Pancreas (tissue), 10 donors: ENCODE measurements at regions not wholly inside any gene's neighbourhood (a gene's known extent, or its start where the extent isn't known, plus 50 kb on each side); places are given as distances from the start of the nearest gene placed in this dataset.

ENCODE experiments used
- ATAC-seq, 4 donors: fragments of 200-7000 bp; cut with Tn5 transposase; one replicate each; pipeline versions ENCODE4 v1.8.0 to v1.9.1; 2020; ENCODE audit warnings: mild to moderate bottlenecking in 4 of 4, moderate library complexity in 4 of 4
- DNase-seq, 6 donors: peaks; one replicate each; pipeline ENCODE4 v3.0.0-alpha.2; 2020
- FAIRE-seq: peaks from 2 replicates; lab custom pipeline; 2012; peaks lifted over from hg19 to GRCh38; lab: Jason Lieb, UNC
- H3K27ac ChIP-seq, 4 donors: fragments of 200-600 bp; sonication (generic); 1 replicate in 3 of 4; 2 replicates in 1 of 4; pipeline versions ENCODE4 v1.5.0 to v1.8.0; 2020
- H3K27me3 ChIP-seq, 4 donors: fragments of 200-600 bp; one replicate each; pipeline ENCODE4 v1.8.0; 2021
- H3K36me3 ChIP-seq, 3 donors: fragments of 200-600 bp; sonication (generic) in 1 of 3; one replicate each; pipeline versions ENCODE4 v1.5.0 to v1.8.0; 2020 to 2021
- H3K4me1 ChIP-seq, 3 donors: fragments of 200-600 bp; one replicate each; pipeline ENCODE4 v1.8.0; 2021
- H3K4me3 ChIP-seq, 4 donors: fragments of 200-600 bp; sonication (generic) in 2 of 4; one replicate each; pipeline versions ENCODE4 v1.5.0 to v1.8.0; 2020 to 2021
- H3K9me3 ChIP-seq, 4 donors: fragments of 200-600 bp; one replicate each; pipeline ENCODE4 v1.8.0; 2021
- CTCF ChIP-seq, 4 donors: fragments of 200-600 bp; sonication (generic) in 3 of 4; IDR thresholded peaks; one replicate each; pipeline versions ENCODE4 v1.5.0 to v1.8.0; 2021; ENCODE audit warnings: antibody characterized with exemption in 4 of 4
- WGBS, 2 donors: extraction: QIAGEN DNeasy Blood & Tissue Kit; methylation state at CpG; one replicate each; pipeline ENCODE4 v1.1.7; 2013; 5-methylcytosine and 5-hydroxymethylcytosine counted together
- intact Hi-C, 3 donors: fragments of 100-400 bp; cut with DNase I; formaldehyde crosslinking; loops; one replicate each; pipeline versions ENCODE4 v1.11.1 to v1.14.2; 2022
- donor health status: healthy with polysubstance abuse.
- donor health status: DM: no; HTN: no; CAD: no; lungs with moderate emphysema.
- donor health status: DM: no; HTN: no; CAD: no.
- donor health status: control.
- donor health status: control.
- donor health status: Bipolar disorder and iron deficiency.
- donor health status: DM: yes; HTN: yes; CAD: no.
- donor health status: DM: no; HTN: no; CAD: no.
- donor health status: DM: no; HTN: no; CAD: no.
- donor health status: DM: yes; HTN: yes; CAD: no.

GRCh38 chr9:88033359-88033702 lies 59.0 kb upstream of the CDK20 start:
- Histone ChIP-seq H3K27ac (no peak overlapping the region), H3K36me3 (no peaks in the 10 kb centered on the region), H3K9me3 (no peaks in the 10 kb centered on the region), H3K27me3 (no peaks in the 10 kb centered on the region), H3K4me3 (no peak overlapping the region), H3K4me1 (no peaks in the 10 kb centered on the region)
- intact Hi-C loops: no loop called here
- FAIRE-seq (no peak), DNase-seq (no peak), ATAC-seq (no peak)
- no peak for TF ChIP-seq CTCF (IDR thresholded peaks at IDR 0.05)
- WGBS, 2 donors: 44 to 55% methylated on average over 3 of the region's 3 CpGs

GRCh38 chr9:88028338-88028737 lies 54.0 kb upstream of the CDK20 start:
- DNase-seq: no peak
- Histone ChIP-seq H3K27me3 (no peaks in the 10 kb centered on the region), H3K36me3 (no peaks in the 10 kb centered on the region), H3K27ac (no peak overlapping the region), H3K4me3 (no peak overlapping the region), H3K9me3 (no peaks in the 10 kb centered on the region), H3K4me1 (no peaks in the 10 kb centered on the region)
- intact Hi-C loops: no loop called here
- TF ChIP-seq CTCF (IDR thresholded peaks at IDR 0.05): no peak
- FAIRE-seq: no peak
- no peak for ATAC-seq
- WGBS, 2 donors: 86 to 89% methylated on average over 2 of the region's 2 CpGs

GRCh38 chr9:88026118-88026479 lies 51.8 kb upstream of the CDK20 start:
- Histone ChIP-seq H3K27ac (no peak overlapping the region), H3K36me3 (no peaks in the 10 kb centered on the region), H3K9me3 (no peaks in the 10 kb centered on the region), H3K4me3 (no peak overlapping the region), H3K27me3 (no peaks in the 10 kb centered on the region), H3K4me1 (no peaks in the 10 kb centered on the region)
- WGBS, 2 donors: 93 to 98% methylated on average over 1 of the region's 1 CpG
- FAIRE-seq (no peak), ATAC-seq (no peak), DNase-seq (no peak)
- intact Hi-C loops: no loop called here
- no peak for TF ChIP-seq CTCF (IDR thresholded peaks at IDR 0.05)

GRCh38 chr9:88025411-88026117 lies 51.2 kb upstream of the CDK20 start:
- no peaks in the 10 kb centered on the region for H3K4me1 ChIP-seq
- FAIRE-seq: no peak
- intact Hi-C loops: no loop called here
- H3K4me3 ChIP-seq: no peak overlapping the region
- DNase-seq: no peak
- H3K27ac ChIP-seq: no peak overlapping the region
- H3K27me3 ChIP-seq: no peaks in the 10 kb centered on the region
- 84 to 86% methylated on average over 8 of the region's 8 CpGs for WGBS, 2 donors
- TF ChIP-seq CTCF (IDR thresholded peaks at IDR 0.05): no peak
- H3K36me3 ChIP-seq: no peaks in the 10 kb centered on the region
- H3K9me3 ChIP-seq: no peaks in the 10 kb centered on the region
- no peak for ATAC-seq

GRCh38 chr9:88024896-88025295 lies 50.6 kb upstream of the CDK20 start:
- ATAC-seq: no peak

More at GRCh38 chr9:88024896-88025295, 50.6 kb upstream of the CDK20 start:
- WGBS, 2 donors: 83 to 84% methylated on average over 4 of the region's 4 CpGs
- no peak overlapping the region for H3K27ac ChIP-seq
- DNase-seq: no peak
- no peak for TF ChIP-seq CTCF (IDR thresholded peaks at IDR 0.05)
- no peak overlapping the region for H3K4me3 ChIP-seq
- intact Hi-C loops: no loop called here
- H3K36me3 ChIP-seq: no peaks in the 10 kb centered on the region
- H3K4me1 ChIP-seq: no peaks in the 10 kb centered on the region
- no peaks in the 10 kb centered on the region for H3K9me3 ChIP-seq
- FAIRE-seq: no peak
- no peaks in the 10 kb centered on the region for H3K27me3 ChIP-seq
